HFF-Myc (cell line): ENCODE measurements at regions not wholly inside any gene's neighbourhood (a gene's known extent, or its start where the extent isn't known, plus 50 kb on each side); places are given as distances from the start of the nearest gene placed in this dataset.
A peak's percentile ranks its signal among the peaks of the same experiment; 100 is the strongest.

Experiments used
- DNase-seq: peaks from one replicate; pipeline ENCODE4 v3.0.0-alpha.2; 2011; ENCODE audit warnings: low read depth; ENCODE audit errors: extremely low read depth
- H3K4me3 ChIP-seq: replicated peaks from 2 replicates; pipeline ENCODE4 v1.5.1; 2011; ENCODE audit warnings: low read depth, mild to moderate bottlenecking, control low read depth, low read length
- TF ChIP-seq, protein P1 (sequence below): IDR thresholded peaks from 2 replicates; pipeline ENCODE4 v1.5.1; 2012; ENCODE audit warnings: mild to moderate bottlenecking, low read depth, low read length, control low read depth; ENCODE audit errors: missing control alignments

DNA sequence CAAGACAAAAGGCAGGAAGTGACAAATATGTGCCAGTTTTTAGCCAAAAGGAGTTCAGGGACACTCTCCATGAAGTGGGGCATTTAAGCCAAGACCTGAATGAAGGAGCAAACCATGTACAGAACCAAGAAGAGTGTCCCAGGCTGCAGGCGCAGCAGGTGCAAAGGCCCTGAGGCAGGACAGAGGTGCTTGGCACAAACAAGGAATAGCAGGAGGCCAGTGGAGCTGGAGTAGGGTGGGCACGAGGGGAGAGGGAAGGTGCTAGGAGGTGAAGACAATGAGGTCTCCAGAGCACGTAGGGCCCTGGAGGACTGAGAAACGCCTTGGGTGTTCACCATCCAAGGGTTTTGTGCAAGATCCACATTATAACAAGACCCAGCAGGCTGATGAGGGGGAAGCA is 474.1 kb downstream of the MN1 start:
- no peak for DNase-seq
- H3K4me3 ChIP-seq, result no peak overlapping the region
- TF ChIP-seq, protein P1, sequence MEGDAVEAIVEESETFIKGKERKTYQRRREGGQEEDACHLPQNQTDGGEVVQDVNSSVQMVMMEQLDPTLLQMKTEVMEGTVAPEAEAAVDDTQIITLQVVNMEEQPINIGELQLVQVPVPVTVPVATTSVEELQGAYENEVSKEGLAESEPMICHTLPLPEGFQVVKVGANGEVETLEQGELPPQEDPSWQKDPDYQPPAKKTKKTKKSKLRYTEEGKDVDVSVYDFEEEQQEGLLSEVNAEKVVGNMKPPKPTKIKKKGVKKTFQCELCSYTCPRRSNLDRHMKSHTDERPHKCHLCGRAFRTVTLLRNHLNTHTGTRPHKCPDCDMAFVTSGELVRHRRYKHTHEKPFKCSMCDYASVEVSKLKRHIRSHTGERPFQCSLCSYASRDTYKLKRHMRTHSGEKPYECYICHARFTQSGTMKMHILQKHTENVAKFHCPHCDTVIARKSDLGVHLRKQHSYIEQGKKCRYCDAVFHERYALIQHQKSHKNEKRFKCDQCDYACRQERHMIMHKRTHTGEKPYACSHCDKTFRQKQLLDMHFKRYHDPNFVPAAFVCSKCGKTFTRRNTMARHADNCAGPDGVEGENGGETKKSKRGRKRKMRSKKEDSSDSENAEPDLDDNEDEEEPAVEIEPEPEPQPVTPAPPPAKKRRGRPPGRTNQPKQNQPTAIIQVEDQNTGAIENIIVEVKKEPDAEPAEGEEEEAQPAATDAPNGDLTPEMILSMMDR, result no peak

- TF ChIP-seq, protein P1, result no peak
- no peak overlapping the region for H3K4me3 ChIP-seq
- DNase-seq, result no peak
Observed at GRCh38 chr22:27327981-27328721, 473.4 kb downstream of the MN1 start.

DNA sequence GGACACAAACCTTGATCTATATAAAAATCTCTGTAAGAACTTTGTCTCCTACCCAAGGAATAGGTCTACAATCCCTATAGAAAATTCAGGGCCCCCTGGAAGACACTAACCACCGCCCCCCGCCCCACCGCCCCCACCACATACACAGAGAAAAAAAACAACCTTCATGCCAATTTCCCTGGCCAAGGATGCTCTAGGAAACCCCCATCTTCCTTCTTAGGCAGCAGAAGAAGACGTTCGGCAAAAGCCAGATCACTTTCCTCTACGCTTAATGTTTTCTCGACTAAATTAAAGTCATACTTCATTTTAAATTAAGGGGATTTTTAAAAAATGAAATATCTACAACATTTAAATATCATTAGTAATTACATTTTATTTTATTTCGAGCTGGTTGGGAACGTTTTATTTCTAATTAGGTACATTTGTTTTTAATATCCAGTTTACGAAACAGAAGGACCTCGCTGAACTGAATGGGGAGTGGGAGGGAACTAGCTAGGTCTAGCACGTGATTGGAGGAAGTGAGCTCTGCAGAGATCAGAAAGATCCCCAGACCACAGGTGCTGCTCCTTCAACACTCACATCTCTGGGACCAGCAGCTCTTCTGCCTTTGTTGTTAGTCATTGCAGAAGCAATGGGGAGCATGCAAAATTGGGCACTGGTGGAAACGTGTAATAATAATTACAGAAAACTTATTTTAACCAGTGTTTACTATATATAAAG is 472.3 kb downstream of the MN1 start:
- no peak overlapping the region for H3K4me3 ChIP-seq
- TF ChIP-seq, protein P1, result no peak
- no peak for DNase-seq

DNA sequence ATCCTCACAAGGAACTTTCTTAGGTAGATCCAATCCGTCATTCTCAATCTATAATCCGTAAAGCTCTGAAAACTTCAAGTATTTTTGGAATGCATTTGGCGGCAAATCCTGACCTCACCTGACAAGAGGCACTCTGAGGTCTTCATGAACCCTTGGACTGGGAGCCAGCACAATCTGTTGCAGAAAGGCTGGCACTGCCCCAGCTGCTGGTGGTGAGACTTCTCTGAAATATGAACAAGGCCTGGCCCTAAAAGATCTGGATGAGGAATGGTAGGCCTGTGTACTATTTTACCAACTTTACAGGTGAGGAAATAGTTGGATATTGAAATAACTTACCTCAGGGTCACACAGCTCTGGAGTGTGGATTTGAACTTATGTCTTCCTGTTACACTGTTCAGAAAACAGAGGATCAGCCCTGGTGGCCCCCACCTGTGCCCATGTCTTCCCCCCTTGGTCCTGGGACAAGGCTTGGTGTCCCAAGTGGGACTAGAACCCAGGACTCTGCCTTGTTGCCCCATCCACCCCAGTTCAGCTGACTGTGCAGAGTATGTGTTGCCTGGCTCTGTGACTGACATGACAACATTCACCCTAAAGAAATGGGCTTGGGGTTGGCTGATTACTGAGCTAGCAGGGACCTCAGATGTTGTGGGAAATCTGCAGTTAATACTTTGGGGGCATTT is 471.4 kb downstream of the MN1 start:
- H3K4me3 ChIP-seq, result no peak overlapping the region
- TF ChIP-seq, protein P1, result no peak
- DNase-seq, result no peak

- H3K4me3 ChIP-seq, result no peak overlapping the region
- TF ChIP-seq, protein P1, result peak; percentile 49
- no peak for DNase-seq
Observed at GRCh38 chr22:27331526-27332281, 469.9 kb downstream of the MN1 start.

- TF ChIP-seq, protein P1, result no peak
Observed at GRCh38 chr22:27335102-27335660, 466.4 kb downstream of the MN1 start.

More at GRCh38 chr22:27335102-27335660, 466.4 kb downstream of the MN1 start:
- no peak for DNase-seq
- H3K4me3 ChIP-seq, result no peak overlapping the region
